ENCODE measurements at regions not wholly inside any gene's neighbourhood (a gene's known extent, or its start where the extent isn't known, plus 50 kb on each side); places are given as distances from the start of the nearest gene placed in this dataset.

GRCh38 chr1:10848109-10848684 is 51.8 kb upstream of the CASZ1 start:
- TF ChIP-seq TEAD4 (IDR thresholded peaks at IDR 0.05): no peak

- TF ChIP-seq FOXM1 (IDR thresholded peaks at IDR 0.05; ENCODE audit: borderline replicate concordance, low read depth) (no peak), MAX (IDR thresholded peaks at IDR 0.05) (no peak), TEAD4 (IDR thresholded peaks at IDR 0.05) (no peak), EGR1 (IDR thresholded peaks at IDR 0.05) (no peak), NFIC (IDR thresholded peaks at IDR 0.05) (no peak), USF1 (IDR thresholded peaks at IDR 0.05) (no peak), TAF1 (IDR thresholded peaks at IDR 0.05; ENCODE audit: low read depth) (no peak), EP300 (IDR thresholded peaks at IDR 0.05; ENCODE audit: borderline replicate concordance) (no peak), YY1 (IDR thresholded peaks at IDR 0.05; ENCODE audit: low read depth) (no peak), RAD21 (IDR thresholded peaks at IDR 0.05; ENCODE audit: low read depth) (no peak), REST (IDR thresholded peaks at IDR 0.05; ENCODE audit: low read depth) (no peak), CEBPB (IDR thresholded peaks at IDR 0.05) (no peak), CREB1 (IDR thresholded peaks at IDR 0.05; ENCODE audit: low read depth) (no peak), ZBTB7A (IDR thresholded peaks at IDR 0.05; ENCODE audit: low read depth) (no peak), TCF12 (IDR thresholded peaks at IDR 0.05; ENCODE audit: low read depth) (no peak)
These were observed 53.6 kb upstream of the CASZ1 start for GRCh38 chr1:10850026-10850425.

GRCh38 chr1:10851024-10852013 is 54.9 kb upstream of the CASZ1 start:
- TF ChIP-seq RAD21 (IDR thresholded peaks at IDR 0.05; ENCODE audit: low read depth) (no peak), USF1 (IDR thresholded peaks at IDR 0.05) (no peak), CEBPB (IDR thresholded peaks at IDR 0.05) (no peak), NFIC (IDR thresholded peaks at IDR 0.05) (no peak), TCF12 (IDR thresholded peaks at IDR 0.05; ENCODE audit: low read depth) (no peak), REST (IDR thresholded peaks at IDR 0.05; ENCODE audit: low read depth) (no peak), EGR1 (IDR thresholded peaks at IDR 0.05) (no peak)

- no peak for TF ChIP-seq MAX (IDR thresholded peaks at IDR 0.05)
- no peak for TF ChIP-seq YY1 (IDR thresholded peaks at IDR 0.05; ENCODE audit: low read depth)
- no peak for TF ChIP-seq USF1 (IDR thresholded peaks at IDR 0.05)
- TF ChIP-seq REST (IDR thresholded peaks at IDR 0.05; ENCODE audit: low read depth): no peak
- no peak for TF ChIP-seq EGR1 (IDR thresholded peaks at IDR 0.05)
- no peak for TF ChIP-seq FOXM1 (IDR thresholded peaks at IDR 0.05; ENCODE audit: borderline replicate concordance, low read depth)
- TF ChIP-seq CEBPB (IDR thresholded peaks at IDR 0.05): no peak
- TF ChIP-seq EP300 (IDR thresholded peaks at IDR 0.05; ENCODE audit: borderline replicate concordance): no peak
- no peak for TF ChIP-seq TEAD4 (IDR thresholded peaks at IDR 0.05)
- TF ChIP-seq TAF1 (IDR thresholded peaks at IDR 0.05; ENCODE audit: low read depth): no peak
- no peak for TF ChIP-seq CREB1 (IDR thresholded peaks at IDR 0.05; ENCODE audit: low read depth)
- TF ChIP-seq ZBTB7A (IDR thresholded peaks at IDR 0.05; ENCODE audit: low read depth): no peak
- no peak for TF ChIP-seq RAD21 (IDR thresholded peaks at IDR 0.05; ENCODE audit: low read depth)
- no peak for TF ChIP-seq NFIC (IDR thresholded peaks at IDR 0.05)
- no peak for TF ChIP-seq TCF12 (IDR thresholded peaks at IDR 0.05; ENCODE audit: low read depth)
These were observed 55.6 kb upstream of the CASZ1 start for GRCh38 chr1:10852018-10852417.

Data from Ishikawa (cell line).